GM19351 (cell line): ENCODE measurements at regions not wholly inside any gene's neighbourhood (a gene's known extent, or its start where the extent isn't known, plus 50 kb on each side); places are given as distances from the start of the nearest gene placed in this dataset.
"Not testable (repeated sequence)": the region's sequence is repeated elsewhere in the genome, so short reads cannot be mapped to it uniquely, and the experiment has no call there.

Source experiments
- ATAC-seq: cut with Tn5 transposase; IDR thresholded peaks from one replicate; pipeline ENCODE4 v1.9.1; 2021; ENCODE audit warnings: mild to moderate bottlenecking, moderate library complexity; ENCODE audit not compliant: unreplicated experiment

- not testable (repeated sequence) for ATAC-seq
Measured at GRCh38 chr9:73337182-73337581, 185.5 kb downstream of the ANXA1 start.

- no peak for ATAC-seq
Measured at GRCh38 chr9:73344060-73344459, 192.4 kb downstream of the ANXA1 start.

- no peak for ATAC-seq
Measured at GRCh38 chr9:73347123-73347522, 195.5 kb downstream of the ANXA1 start.

- ATAC-seq: no peak
Measured at GRCh38 chr9:73347720-73348119, 196.1 kb downstream of the ANXA1 start.

- no peak for ATAC-seq
Measured at GRCh38 chr9:73348471-73348870, 196.8 kb downstream of the ANXA1 start.

- ATAC-seq: no peak
Measured at GRCh38 chr9:73349476-73349875, 197.8 kb downstream of the ANXA1 start.

GRCh38 chr9:73357607-73358006 lies 205.9 kb downstream of the ANXA1 start:
- no peak for ATAC-seq

- ATAC-seq: no peak
Measured at GRCh38 chr9:73370053-73370452, 218.4 kb downstream of the ANXA1 start.

GRCh38 chr9:73371801-73372200 lies 220.1 kb downstream of the ANXA1 start:
- no peak for ATAC-seq

GRCh38 chr9:73380411-73380810 lies 228.7 kb downstream of the ANXA1 start:
- ATAC-seq: no peak

- ATAC-seq: no peak
Measured at GRCh38 chr9:73402081-73403028, 250.7 kb downstream of the ANXA1 start.

GRCh38 chr9:73411494-73411893 lies 259.8 kb downstream of the ANXA1 start:
- ATAC-seq: no peak

- no peak for ATAC-seq
Measured at GRCh38 chr9:73412874-73413273, 261.2 kb downstream of the ANXA1 start.

- ATAC-seq: no peak
Measured at GRCh38 chr9:73423891-73424290, 272.2 kb downstream of the ANXA1 start.

GRCh38 chr9:73426269-73426668 lies 274.6 kb downstream of the ANXA1 start:
- ATAC-seq: no peak

- no peak for ATAC-seq
Measured at GRCh38 chr9:73434826-73435225, 283.2 kb downstream of the ANXA1 start.

- ATAC-seq: peak; percentile 87
Measured at GRCh38 chr9:73437758-73438157, 286.1 kb downstream of the ANXA1 start.

- not testable (repeated sequence) for ATAC-seq
Measured at GRCh38 chr9:73439839-73440238, 288.2 kb downstream of the ANXA1 start.

- ATAC-seq: no peak
Measured at GRCh38 chr9:73441223-73441622, 289.6 kb downstream of the ANXA1 start.

- ATAC-seq: no peak
Measured at GRCh38 chr9:73441890-73442818, 290.5 kb downstream of the ANXA1 start.

GRCh38 chr9:73444821-73445220 lies 293.2 kb downstream of the ANXA1 start:
- no peak for ATAC-seq

- not testable (repeated sequence) for ATAC-seq
Measured at GRCh38 chr9:73445384-73445783, 293.7 kb downstream of the ANXA1 start.
